ENCODE measurements at regions not wholly inside any gene's neighbourhood (a gene's known extent, or its start where the extent isn't known, plus 50 kb on each side); places are given as distances from the start of the nearest gene placed in this dataset.

GRCh38 chr3:177499779-177500423 is 302.6 kb upstream of the TBL1XR1 start:
- DNase-seq (ENCODE audit: low read depth), result no peak
- H3K4me3 ChIP-seq (ENCODE audit: control insufficient read depth, low read depth, low read length), result no peak overlapping the region
- no peak for TF ChIP-seq CTCF (conservative IDR thresholded peaks at IDR 0.05; ENCODE audit: control insufficient read depth, insufficient read depth, low read depth, low read length)

- DNase-seq (ENCODE audit: low read depth), result no peak
- H3K4me3 ChIP-seq (ENCODE audit: control insufficient read depth, low read depth, low read length), result no peak overlapping the region
- no peak for TF ChIP-seq CTCF (conservative IDR thresholded peaks at IDR 0.05; ENCODE audit: control insufficient read depth, insufficient read depth, low read depth, low read length)
Observed at GRCh38 chr3:177510693-177511216, 313.5 kb upstream of the TBL1XR1 start.

- TF ChIP-seq CTCF (conservative IDR thresholded peaks at IDR 0.05; ENCODE audit: control insufficient read depth, insufficient read depth, low read depth, low read length), result no peak
- no peak for DNase-seq (ENCODE audit: low read depth)
- H3K4me3 ChIP-seq (ENCODE audit: control insufficient read depth, low read depth, low read length), result no peak overlapping the region
Observed at GRCh38 chr3:177512945-177513814, 315.9 kb upstream of the TBL1XR1 start.

GRCh38 chr3:177513815-177514610 is 316.7 kb upstream of the TBL1XR1 start:
- no peak for DNase-seq (ENCODE audit: low read depth)
- TF ChIP-seq CTCF (conservative IDR thresholded peaks at IDR 0.05; ENCODE audit: control insufficient read depth, insufficient read depth, low read depth, low read length), result no peak
- no peak overlapping the region for H3K4me3 ChIP-seq (ENCODE audit: control insufficient read depth, low read depth, low read length)

GRCh38 chr3:177514611-177515499 is 317.6 kb upstream of the TBL1XR1 start:
- no peak for DNase-seq (ENCODE audit: low read depth)
- no peak overlapping the region for H3K4me3 ChIP-seq (ENCODE audit: control insufficient read depth, low read depth, low read length)
- no peak for TF ChIP-seq CTCF (conservative IDR thresholded peaks at IDR 0.05; ENCODE audit: control insufficient read depth, insufficient read depth, low read depth, low read length)
